ENCODE measurements at regions not wholly inside any gene's neighbourhood (a gene's known extent, or its start where the extent isn't known, plus 50 kb on each side); places are given as distances from the start of the nearest gene placed in this dataset.

- in situ Hi-C loops (cut with MboI; ENCODE audit: low sequenced_read_pairs, unreplicated experiment): no loop called here
- DNase-seq (ENCODE audit: low spot score): no peak
- no peak for TF ChIP-seq CTCF (IDR thresholded peaks at IDR 0.05; ENCODE audit: borderline replicate concordance, control extremely low read depth, extremely low read depth, insufficient read depth, missing control alignments)
These were observed 160.7 kb upstream of the FAM47C start for GRCh38 chrX:36847496-36847895.

- DNase-seq (ENCODE audit: low spot score): no peak
- in situ Hi-C loops (cut with MboI; ENCODE audit: low sequenced_read_pairs, unreplicated experiment): no loop called here
These were observed 158.8 kb upstream of the FAM47C start for GRCh38 chrX:36849407-36849806.

GRCh38 chrX:36856849-36857248, 151.3 kb upstream of the FAM47C start:
- no peak for TF ChIP-seq CTCF (IDR thresholded peaks at IDR 0.05; ENCODE audit: borderline replicate concordance, control extremely low read depth, extremely low read depth, insufficient read depth, missing control alignments)
- in situ Hi-C loops (cut with MboI; ENCODE audit: low sequenced_read_pairs, unreplicated experiment): no loop called here
- DNase-seq (ENCODE audit: low spot score): no peak

More at GRCh38 chrX:36849407-36849806, 158.8 kb upstream of the FAM47C start:
- TF ChIP-seq CTCF (IDR thresholded peaks at IDR 0.05; ENCODE audit: borderline replicate concordance, control extremely low read depth, extremely low read depth, insufficient read depth, missing control alignments): no peak

GRCh38 chrX:36859231-36859630, 148.9 kb upstream of the FAM47C start:
- DNase-seq (ENCODE audit: low spot score): no peak
- no peak for TF ChIP-seq CTCF (IDR thresholded peaks at IDR 0.05; ENCODE audit: borderline replicate concordance, control extremely low read depth, extremely low read depth, insufficient read depth, missing control alignments)
- in situ Hi-C loops (cut with MboI; ENCODE audit: low sequenced_read_pairs, unreplicated experiment): no loop called here

GRCh38 chrX:36861601-36862000, 146.6 kb upstream of the FAM47C start:
- no peak for DNase-seq (ENCODE audit: low spot score)
- in situ Hi-C loops (cut with MboI; ENCODE audit: low sequenced_read_pairs, unreplicated experiment): no loop called here
- no peak for TF ChIP-seq CTCF (IDR thresholded peaks at IDR 0.05; ENCODE audit: borderline replicate concordance, control extremely low read depth, extremely low read depth, insufficient read depth, missing control alignments)

GRCh38 chrX:36867143-36867542, 141.0 kb upstream of the FAM47C start:
- TF ChIP-seq CTCF (IDR thresholded peaks at IDR 0.05; ENCODE audit: borderline replicate concordance, control extremely low read depth, extremely low read depth, insufficient read depth, missing control alignments): peak; percentile 41
- in situ Hi-C loops (cut with MboI; ENCODE audit: low sequenced_read_pairs, unreplicated experiment): no loop called here
- peak; percentile 1 for DNase-seq (ENCODE audit: low spot score)

- in situ Hi-C loops (cut with MboI; ENCODE audit: low sequenced_read_pairs, unreplicated experiment): no loop called here
- no peak for TF ChIP-seq CTCF (IDR thresholded peaks at IDR 0.05; ENCODE audit: borderline replicate concordance, control extremely low read depth, extremely low read depth, insufficient read depth, missing control alignments)
- DNase-seq (ENCODE audit: low spot score): no peak
These were observed 139.6 kb upstream of the FAM47C start for GRCh38 chrX:36868592-36868991.
